ENCODE measurements at regions not wholly inside any gene's neighbourhood (a gene's known extent, or its start where the extent isn't known, plus 50 kb on each side); places are given as distances from the start of the nearest gene placed in this dataset.

- no peak for TF ChIP-seq ZNF24 (tag by site-specific recombination; IDR thresholded peaks at IDR 0.05)
- no peak for TF ChIP-seq ZNF148 (tag by site-specific recombination; IDR thresholded peaks at IDR 0.05; ENCODE audit: borderline replicate concordance)
- no peak for TF ChIP-seq ATF2 (tag by site-specific recombination; IDR thresholded peaks at IDR 0.05; ENCODE audit: low read depth)
- no peak for TF ChIP-seq ZNF280D (tag by site-specific recombination; IDR thresholded peaks at IDR 0.05)
- no peak for TF ChIP-seq ZNF10 (tag by site-specific recombination; IDR thresholded peaks at IDR 0.05)
- no peak for TF ChIP-seq ZNF530 (tag by site-specific recombination; IDR thresholded peaks at IDR 0.05; ENCODE audit: low read depth)
- TF ChIP-seq MZF1 (tag by site-specific recombination; IDR thresholded peaks at IDR 0.05; ENCODE audit: borderline replicate concordance), result no peak
- TF ChIP-seq ZNF571 (tag by site-specific recombination; IDR thresholded peaks at IDR 0.05), result no peak
- no peak for TF ChIP-seq ZSCAN5A (tag by site-specific recombination; IDR thresholded peaks at IDR 0.05)
- ChIA-PET POLR2A (no interaction called here), CTCF (interaction anchor here (0.7 to 2.9 kb wide), 2 partner anchors 13 to 23 kb away, joined by 4 to 11 read pairs; no protein-coding TSS in a partner anchor)
- peaks cover 7% of the 10 kb centered on the region for H3K4me1 ChIP-seq (ENCODE audit: control insufficient read depth, insufficient read depth, low read length)
- H3K27ac ChIP-seq (ENCODE audit: extremely low read depth, low read depth, low read length), result no peak overlapping the region
- no peak overlapping the region for H3K4me3 ChIP-seq (ENCODE audit: low read depth, low read length)
- H3K36me3 ChIP-seq (ENCODE audit: control insufficient read depth in 2 of 2, insufficient read depth in 1 of 2, low read length in 2 of 2), result no peaks in the 10 kb centered on the region
- H3K9me3 ChIP-seq (ENCODE audit: control insufficient read depth, insufficient read depth, low read depth, low read length), result no peaks in the 10 kb centered on the region
These were observed 117.1 kb upstream of the TJP1 start for GRCh38 chr15:29939404-29939803.

GRCh38 chr15:29938361-29939335 is 116.4 kb upstream of the TJP1 start:
- H3K4me3 ChIP-seq (ENCODE audit: low read depth, low read length), result no peak overlapping the region
- ChIA-PET CTCF (interaction anchor here (0.5 to 2.9 kb wide), 4 partner anchors 12 to 137 kb away, joined by 3 to 11 read pairs (median 4); no protein-coding TSS in a partner anchor), POLR2A (no interaction called here)
- TF ChIP-seq CTCF (tag by site-specific recombination; IDR thresholded peaks at IDR 0.05) (peak; percentile 38; the same call in 1 of the 2 replicates), OSR2 (tag by site-specific recombination; IDR thresholded peaks at IDR 0.05) (peak; percentile 18; the same call in 1 of the 2 replicates), ZNF629 (tag by site-specific recombination; IDR thresholded peaks at IDR 0.05) (no peak), ZSCAN4 (tag by site-specific recombination; IDR thresholded peaks at IDR 0.05) (peak; percentile 51; the same call in 1 of the 2 replicates), ZNF654 (tag by site-specific recombination; IDR thresholded peaks at IDR 0.05; ENCODE audit: low read depth) (peak; percentile 20), PRDM6 (tag by site-specific recombination; IDR thresholded peaks at IDR 0.05) (peak; percentile 76), ZNF747 (tag by site-specific recombination; IDR thresholded peaks at IDR 0.05) (no peak), ZNF785 (tag by site-specific recombination; IDR thresholded peaks at IDR 0.05) (no peak), ZNF37A (tag by site-specific recombination; IDR thresholded peaks at IDR 0.05) (no peak)
- no peaks in the 10 kb centered on the region for H3K36me3 ChIP-seq (ENCODE audit: control insufficient read depth in 2 of 2, insufficient read depth in 1 of 2, low read length in 2 of 2)
- no peak overlapping the region for H3K27ac ChIP-seq (ENCODE audit: extremely low read depth, low read depth, low read length)
- peaks cover 7% of the 10 kb centered on the region for H3K4me1 ChIP-seq (ENCODE audit: control insufficient read depth, insufficient read depth, low read length)
- no peaks in the 10 kb centered on the region for H3K9me3 ChIP-seq (ENCODE audit: control insufficient read depth, insufficient read depth, low read depth, low read length)

All from HEK293 (cell line).